ENCODE measurements at regions not wholly inside any gene's neighbourhood (a gene's known extent, or its start where the extent isn't known, plus 50 kb on each side); places are given as distances from the start of the nearest gene placed in this dataset.
A peak's percentile ranks its signal among the peaks of the same experiment; 100 is the strongest.

DNA sequence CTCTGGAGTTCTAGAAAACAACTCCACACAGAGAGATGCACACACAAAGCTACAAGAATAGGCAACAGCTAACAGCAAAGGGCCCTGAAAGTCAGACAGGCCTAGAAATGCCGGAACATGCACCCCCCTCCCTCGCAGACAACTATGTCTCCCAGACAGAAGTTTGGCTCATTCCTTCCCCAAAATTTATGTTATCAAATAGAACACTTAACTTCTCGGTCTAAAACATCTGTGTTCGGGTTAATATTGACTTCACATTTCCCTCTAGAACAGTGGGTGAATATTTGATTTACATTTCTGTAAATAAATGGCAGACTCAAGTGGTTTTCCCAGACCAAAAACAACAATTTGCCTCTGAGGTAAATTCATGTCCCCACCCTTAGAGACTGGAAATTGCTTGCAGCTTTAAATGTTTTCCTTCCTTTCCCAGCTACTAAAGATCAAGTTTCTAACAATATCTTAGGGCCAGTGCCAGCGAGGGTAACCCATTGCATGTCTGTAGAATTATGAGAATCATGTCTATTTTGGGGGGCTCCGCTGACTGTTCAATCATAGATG is 92.5 kb upstream of the INHBA start:
- DNase-seq (ENCODE audit: low spot score), result no peak

DNA sequence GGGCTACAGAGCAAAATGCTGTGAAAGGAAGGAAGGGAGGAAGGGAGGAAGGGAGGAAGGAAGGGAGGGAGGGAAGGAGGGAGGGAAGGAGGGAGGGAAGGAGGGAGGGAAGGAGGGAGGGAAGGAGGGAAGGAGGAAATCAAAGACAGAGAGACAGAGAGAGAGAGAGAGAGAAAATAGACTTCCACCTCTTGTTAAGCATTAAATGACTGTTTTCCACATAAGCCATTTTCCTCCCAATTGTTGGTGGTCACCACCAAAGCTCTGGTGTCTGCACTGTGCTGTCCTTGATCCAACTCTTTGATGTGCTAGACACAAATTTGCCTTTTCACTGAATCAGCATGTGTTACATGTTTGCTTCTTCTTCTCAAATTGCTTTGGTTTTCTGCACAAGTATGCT is 90.7 kb upstream of the INHBA start:
- no peak for DNase-seq (ENCODE audit: low spot score)

DNA sequence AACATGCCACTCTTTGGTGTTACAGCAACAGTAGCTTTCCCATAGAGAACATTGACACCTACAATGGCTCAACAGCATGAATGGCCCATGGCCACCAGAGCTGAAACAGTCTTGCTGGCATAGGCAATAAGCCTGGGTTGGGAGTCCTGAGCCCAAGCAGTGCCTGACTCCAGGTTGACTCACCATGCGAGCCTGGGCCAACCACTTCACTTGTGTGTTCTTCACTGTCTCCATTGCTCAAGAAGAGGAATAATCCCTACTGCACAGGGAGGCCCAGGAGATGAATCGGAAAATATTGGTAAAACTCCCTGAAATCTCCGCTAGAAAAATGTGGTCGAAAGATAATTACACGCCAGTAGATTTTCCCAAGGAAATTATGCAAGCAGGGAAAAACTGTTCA is 89.2 kb upstream of the INHBA start:
- no peak for DNase-seq (ENCODE audit: low spot score)

GRCh38 chr7:41788556-41788955 is 85.7 kb upstream of the INHBA start:
- no peak for DNase-seq (ENCODE audit: low spot score)

DNA sequence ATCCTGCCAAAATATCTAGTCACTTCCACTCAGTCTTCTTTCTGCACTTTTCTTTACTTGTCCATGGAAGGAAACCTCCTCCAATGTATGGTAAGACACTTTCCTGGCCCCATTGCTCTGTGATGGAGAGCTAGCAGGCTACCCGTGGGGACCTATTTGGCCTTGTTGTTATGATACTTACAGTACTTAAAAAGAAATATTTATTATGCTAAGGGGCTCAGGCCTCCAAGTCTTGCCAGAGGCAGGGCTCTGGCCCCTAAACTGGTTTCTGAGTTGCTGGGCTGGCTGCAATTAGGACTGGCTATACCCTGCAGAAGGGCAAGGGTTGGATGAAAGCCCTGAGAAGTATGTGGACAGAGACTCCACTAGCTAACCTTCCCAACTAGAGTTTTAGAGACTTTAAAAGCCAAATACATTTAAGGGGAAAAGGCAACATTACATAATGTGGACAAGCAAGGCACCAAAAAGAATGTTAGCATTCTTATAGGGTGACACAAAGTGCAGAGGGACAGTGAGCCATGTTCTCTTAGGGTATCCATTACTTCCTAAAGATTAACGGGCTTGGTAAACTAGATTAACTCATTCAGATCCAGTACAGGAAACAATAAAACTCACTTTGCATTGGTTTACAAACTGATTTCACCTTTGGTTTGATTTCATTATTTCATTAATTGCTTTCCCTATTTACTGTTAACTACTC is 84.9 kb upstream of the INHBA start:
- no peak for DNase-seq (ENCODE audit: low spot score)

DNA sequence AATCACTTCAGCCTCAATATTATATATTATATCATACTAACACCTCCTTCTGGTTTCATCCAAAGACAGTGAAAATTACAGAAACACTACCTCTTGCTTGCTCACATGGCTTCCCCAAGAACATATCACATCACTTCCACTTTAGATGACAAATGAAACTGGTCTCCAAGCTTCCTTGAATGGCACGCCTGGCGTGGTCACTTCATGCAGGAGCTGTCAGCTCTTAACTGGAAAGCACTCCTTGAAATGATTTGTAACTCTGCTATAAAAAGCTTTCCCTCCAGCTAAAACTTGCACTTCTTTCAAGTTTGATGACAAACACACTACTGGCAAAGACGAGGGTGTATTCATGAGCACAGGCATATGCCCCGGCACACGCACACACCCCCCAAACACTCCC is 84.1 kb upstream of the INHBA start:
- peak; percentile 37 for DNase-seq (ENCODE audit: low spot score)

DNA sequence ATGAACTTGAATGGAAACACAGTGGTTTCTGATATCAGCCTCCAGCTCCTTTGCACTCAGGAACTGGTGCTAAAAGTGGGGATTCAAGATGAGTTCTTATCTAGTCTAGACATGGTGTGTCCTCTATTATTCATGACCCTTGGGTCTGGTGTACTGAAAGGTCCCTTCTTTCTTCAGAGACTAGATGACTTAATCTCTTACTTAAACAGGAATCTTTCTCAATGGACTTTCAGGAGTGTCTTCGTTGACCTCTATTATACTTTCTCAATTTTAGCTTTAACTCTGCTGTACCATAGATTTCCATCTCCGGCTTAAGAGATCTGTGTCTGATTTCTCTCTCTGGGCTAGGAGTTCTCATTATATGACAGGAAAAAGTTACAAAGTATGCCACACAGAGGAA is 83.5 kb upstream of the INHBA start:
- DNase-seq (ENCODE audit: low spot score), result no peak

- DNase-seq (ENCODE audit: low spot score), result no peak
Observed at GRCh38 chr7:41785840-41786239, 83.0 kb upstream of the INHBA start.

GRCh38 chr7:41785265-41785664 is 82.4 kb upstream of the INHBA start:
- no peak for DNase-seq (ENCODE audit: low spot score)

DNA sequence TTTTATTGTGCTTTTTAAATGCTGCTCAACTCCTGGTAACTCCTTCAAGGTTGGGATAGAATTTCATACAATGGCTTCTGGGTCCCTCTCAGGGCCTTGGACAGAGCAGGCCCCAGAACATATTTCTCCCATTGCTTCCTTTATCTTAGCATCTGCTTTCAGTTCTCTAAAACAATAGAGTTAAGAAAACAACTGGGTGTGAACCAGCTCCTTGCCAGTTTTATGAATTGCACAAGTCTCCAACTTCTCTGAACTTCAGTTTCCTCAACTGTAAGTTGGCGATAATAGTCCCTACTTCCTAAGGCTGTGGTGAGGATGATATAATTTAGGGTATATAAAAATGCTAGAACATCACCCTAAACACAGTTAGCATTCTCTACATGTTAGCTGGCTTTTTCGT is 77.0 kb upstream of the INHBA start:
- DNase-seq (ENCODE audit: low spot score), result peak; percentile 78

GRCh38 chr7:41777894-41778596 is 75.2 kb upstream of the INHBA start:
- peak; percentile 60 for DNase-seq (ENCODE audit: low spot score)

- DNase-seq (ENCODE audit: low spot score), result no peak
Observed at GRCh38 chr7:41774966-41775365, 72.1 kb upstream of the INHBA start.

- no peak for DNase-seq (ENCODE audit: low spot score)
Observed at GRCh38 chr7:41773756-41774155, 70.9 kb upstream of the INHBA start.

DNA sequence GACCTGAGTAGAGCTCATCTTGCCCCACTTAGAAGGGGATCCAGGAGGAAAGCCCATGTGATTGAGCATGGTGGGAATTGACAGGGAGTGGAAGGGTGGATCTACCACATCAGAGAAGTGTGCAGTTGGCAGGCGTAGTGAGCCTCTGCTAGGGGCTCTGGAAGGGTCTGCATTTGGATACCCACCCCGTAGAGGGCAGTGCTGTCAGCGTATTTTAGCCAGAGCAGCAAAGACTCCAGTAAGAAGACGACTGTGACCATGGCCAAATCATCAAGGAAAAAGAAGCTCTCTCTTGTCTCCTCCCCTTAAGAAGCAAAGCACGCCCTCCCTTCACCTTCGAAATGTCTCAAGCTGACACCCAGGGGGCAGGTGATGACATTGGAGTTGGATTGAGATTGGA is 68.8 kb upstream of the INHBA start:
- DNase-seq (ENCODE audit: low spot score), result no peak

DNA sequence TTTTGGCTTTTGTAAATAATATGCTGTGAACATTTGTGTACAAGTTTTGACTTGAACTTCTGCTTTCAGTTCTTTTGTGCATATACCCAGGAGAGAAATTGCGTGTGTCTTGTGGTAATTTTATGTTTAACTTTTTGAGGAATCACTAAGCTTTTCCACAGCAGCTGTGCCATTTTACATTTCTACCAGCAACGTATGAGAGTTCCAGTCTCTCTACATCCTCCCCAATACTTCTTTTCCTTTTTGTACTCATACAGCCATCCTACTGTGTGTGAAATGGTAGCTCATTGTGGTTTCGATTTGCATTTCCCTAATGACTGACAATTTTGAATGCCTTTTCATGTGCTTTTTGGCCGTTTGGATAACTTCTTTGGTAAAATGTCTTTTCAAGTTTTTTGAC is 66.3 kb upstream of the INHBA start:
- DNase-seq (ENCODE audit: low spot score), result no peak

GRCh38 chr7:41763626-41764025 is 60.7 kb upstream of the INHBA start:
- no peak for DNase-seq (ENCODE audit: low spot score)

DNA sequence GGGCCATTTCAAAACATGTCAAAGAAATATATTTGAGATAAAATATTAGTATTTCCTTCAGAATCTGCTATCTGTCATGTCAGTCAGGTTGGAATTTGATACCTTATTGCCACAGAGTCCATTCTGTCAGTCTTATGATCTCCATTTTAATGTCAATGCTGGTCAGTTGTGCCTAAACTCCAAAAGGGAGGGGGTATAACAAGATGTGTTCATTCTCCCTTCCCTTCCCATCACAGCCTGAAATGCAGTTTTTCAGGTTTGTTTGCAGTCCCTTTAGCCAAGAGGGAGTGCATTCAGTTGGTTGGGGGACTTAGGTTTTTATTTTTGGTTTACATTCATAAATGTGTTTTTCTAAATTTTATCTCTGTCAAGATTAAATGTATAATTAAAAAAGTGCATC is 59.8 kb upstream of the INHBA start:
- DNase-seq (ENCODE audit: low spot score), result no peak

GRCh38 chr7:41760293-41760692 is 57.4 kb upstream of the INHBA start:
- no peak for DNase-seq (ENCODE audit: low spot score)

GRCh38 chr7:41758321-41758720 is 55.4 kb upstream of the INHBA start:
- DNase-seq (ENCODE audit: low spot score), result no peak

DNA sequence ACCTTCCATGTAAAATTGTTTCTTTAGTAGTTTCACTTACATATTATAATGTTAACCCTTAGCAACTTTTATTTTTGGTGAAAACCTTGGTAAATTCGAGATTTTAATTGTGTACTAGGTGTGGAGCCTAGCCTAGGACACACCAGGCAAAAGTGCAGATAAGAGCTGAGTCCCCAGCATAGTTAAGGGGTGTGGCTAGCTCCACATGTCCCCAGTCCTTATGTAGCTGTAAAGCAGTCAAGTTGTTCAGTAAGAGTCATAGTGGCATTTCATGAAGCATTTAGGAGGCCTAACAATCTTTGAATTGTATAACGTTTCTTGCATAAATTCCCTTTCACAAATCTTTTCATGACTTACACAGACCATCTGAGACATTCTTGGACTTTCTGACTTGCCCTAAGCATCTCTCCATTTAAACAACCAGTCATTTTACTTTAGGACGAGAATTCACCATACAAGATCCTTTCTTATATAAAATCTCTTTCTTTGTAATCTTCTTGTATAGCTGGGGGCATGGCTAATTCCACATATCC is 53.8 kb upstream of the INHBA start:
- no peak for DNase-seq (ENCODE audit: low spot score)

DNA sequence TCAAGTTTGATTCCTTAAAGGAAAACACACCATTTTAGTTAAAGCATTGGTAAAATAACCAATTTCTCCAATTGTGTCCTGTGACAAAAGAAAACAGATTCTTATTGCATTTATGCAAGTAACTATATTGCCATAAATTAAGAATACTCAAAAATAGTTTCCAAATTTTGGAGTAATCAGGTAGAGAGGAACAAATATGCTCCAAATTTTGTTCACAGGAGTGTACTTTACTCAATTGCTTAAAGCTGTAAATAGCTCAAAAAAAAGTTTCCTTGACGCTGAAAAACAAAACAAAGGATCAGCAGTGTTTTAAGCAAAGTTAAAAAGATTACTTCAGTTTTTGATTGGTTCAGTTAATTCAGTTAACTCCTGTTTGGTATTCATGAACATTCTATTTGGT is 52.2 kb upstream of the INHBA start:
- DNase-seq (ENCODE audit: low spot score), result no peak

DNA sequence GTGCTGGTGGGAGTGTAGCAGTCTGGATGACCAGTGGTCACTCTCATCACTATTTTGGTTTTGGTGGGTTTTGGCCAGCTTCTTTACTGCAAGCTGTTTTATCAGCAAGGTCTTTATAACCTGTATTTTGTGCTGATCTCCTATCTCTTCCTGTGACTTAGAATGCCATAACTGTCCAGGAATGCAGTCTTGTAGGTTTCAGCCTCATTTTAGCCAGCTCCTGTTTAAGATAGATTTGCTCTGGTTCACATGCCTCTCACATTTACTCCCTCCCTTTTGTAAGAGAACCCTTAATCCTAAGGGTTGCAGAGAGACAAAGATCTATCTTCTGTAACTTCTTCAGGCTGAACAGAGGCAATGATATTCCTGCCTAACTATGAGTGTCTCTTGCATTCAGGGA is 51.2 kb upstream of the INHBA start:
- DNase-seq (ENCODE audit: low spot score), result no peak
